Anterior cingulate cortex (tissue), 58 donors: ENCODE measurements at regions not wholly inside any gene's neighbourhood (a gene's known extent, or its start where the extent isn't known, plus 50 kb on each side); places are given as distances from the start of the nearest gene placed in this dataset.

Experiments
- DNase-seq, 58 donors: peaks; one replicate each; lab custom pipeline; 2025; lab: John Stamatoyannopoulos, UW

DNA sequence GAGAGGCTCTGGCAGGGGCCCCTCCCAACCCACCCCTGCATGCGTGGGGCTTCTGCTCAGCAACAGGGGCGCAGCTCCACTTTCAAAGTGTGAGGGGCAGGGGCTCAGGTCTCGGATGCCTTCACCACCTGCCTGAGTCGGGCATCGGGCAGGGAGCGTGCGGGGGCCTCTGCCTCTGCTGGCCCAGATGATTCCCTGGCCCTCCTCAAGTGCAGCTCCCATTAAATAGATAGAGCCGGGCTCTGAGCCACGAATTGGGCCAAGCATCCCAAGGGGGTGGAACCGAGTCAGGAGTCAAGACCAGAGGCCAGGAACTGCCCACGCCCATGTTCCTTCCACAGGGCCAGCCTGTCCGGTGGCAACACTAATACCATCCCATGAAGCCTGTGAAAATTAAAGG lies 108.9 kb upstream of the FAM20C start:
- DNase-seq = no peak

DNA sequence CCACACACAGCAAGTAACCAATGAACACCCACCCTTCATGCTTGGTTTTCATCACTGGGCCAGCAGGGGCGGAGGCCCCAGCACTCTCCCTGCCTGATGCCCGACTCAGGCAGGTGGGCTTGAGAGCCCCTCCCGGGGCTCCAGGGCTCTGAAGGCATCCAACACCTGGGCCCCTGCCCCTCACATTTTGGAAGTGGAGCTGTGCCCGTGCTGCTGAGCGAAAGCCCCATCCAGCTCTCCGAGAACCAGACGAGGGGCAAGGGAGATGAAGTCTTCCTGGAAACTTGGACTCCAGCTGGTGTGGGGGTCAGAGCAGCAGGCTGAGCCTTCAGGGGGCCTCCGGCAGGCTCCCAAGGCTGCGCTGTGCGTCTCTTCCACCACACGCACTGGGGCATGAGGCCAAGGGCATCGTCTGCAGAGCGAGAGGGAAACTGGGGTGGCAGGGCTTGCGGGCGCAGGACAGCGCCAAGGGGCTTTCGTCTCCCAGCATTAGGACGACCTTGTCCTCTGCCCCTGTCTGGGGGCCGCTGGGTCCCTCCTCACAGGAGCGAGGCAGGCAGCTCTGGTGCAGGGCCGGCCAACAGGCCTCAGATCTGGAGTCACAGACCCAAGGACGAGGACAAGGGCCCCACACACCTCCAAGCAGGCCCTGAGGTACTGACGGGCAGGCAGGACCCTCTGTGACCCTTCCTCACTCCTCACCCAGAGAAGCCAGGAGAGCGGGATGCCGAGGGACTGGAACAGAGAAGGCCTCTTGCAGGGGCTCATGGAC lies 108.3 kb upstream of the FAM20C start:
- no peak for DNase-seq

DNA sequence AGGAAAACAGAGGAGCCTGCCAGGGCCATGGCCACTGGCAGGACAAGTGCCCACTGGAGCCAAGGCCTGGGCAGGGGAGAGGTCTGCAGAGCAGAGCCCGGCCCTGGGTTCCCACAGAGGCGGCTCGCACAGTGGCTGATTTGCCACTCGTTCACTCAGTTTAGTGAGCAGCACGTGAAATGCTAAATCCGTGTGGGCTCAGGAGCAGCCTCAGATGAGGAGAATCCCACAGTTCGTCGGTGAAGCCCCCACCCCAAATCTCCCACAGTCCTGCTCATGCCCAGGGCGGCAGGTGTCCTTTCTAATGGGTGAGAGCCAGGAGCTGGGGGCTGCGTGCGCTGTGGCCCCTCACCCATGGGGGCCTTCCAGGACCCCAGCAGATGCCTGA lies 107.7 kb upstream of the FAM20C start:
- no peak for DNase-seq

DNA sequence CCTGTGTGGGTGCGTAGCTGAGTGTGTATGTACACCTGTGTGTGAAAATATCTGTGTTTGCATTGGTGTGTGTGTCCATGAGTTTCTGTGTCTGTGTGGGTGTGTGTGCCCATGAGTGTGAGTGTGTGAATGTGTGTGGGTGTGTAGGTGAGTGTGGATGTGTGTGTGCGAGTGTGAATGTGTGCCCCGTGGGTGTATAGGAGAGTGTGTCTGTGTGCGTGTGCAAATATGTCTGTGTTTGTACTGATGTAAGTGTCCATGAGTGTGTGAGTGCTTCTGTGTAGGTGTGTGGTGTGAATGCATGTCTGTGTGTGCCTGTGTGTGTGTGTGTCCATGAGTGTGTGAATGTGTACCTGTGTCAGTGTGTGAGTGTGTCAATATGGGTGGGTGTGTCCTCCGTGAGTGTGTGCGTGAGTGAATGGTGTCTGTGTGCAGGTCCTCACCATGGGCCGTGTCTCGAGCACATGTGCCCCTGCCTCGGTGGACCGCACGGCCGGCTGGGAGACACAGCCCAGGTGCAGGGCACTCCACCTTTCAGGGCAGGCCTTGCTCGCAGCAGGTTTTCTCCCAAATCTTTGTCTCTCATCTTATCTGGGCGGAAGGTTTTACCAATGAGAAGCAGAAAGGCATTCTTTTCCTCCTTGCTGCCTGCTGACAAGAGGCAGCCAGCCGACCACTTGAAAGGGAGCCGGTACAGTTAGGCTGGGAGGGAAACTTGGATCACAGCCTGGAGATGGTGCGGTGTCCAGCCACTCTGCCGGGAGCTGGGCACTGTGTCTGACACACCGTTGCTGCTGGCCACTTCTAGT lies 107.1 kb upstream of the FAM20C start:
- DNase-seq = no peak

DNA sequence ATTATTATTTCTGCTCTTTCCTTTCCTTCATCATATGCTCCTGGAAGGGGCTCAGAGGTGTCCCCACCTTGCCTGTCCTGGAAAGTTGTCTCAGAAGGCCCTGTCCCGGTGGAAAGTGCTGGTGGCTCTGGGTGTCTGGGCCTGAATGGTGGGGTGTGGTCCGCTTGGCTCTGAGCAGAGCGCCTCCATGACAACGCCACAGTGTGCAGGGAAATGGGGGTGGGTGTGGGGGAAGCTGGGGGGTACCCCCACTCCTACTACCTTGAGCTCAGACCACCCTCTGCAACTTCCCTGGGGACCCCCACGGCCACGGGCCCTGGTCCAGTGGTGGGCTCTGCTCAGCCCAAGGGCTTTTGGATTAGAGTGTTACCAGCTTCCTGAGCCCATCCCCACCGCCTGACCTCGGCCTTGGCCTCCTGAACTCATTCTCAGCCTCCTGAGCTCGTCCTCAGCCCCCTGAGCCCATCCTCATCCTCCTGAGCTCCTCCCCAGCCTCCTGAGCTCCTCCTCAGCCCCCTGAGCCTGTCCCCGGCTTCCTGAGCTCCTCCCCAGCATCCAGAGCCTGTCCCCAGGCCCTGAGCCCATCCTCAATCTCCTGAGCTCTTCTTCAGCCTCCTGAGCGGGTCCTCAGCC lies 106.4 kb upstream of the FAM20C start:
- DNase-seq = no peak

DNA sequence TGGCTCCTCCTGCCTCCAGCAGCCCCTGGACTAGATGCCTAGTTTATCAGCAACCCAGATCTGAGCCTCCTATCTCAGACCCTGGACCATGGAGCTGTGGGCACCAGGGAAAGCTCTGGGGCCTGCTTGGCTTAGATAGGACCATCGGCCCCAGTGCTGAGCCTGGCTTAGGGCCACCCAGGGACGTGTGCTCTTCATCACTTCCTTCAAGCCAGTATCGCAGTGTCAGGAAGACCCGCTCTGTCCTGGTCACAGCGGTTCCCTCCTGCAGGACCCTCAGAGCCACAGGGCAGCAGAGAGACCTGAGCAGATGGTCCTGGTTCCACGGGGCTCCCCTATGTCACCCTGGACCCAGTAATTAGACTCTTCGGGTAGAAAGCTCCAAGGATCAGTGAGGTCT lies 105.7 kb upstream of the FAM20C start:
- no peak for DNase-seq

DNA sequence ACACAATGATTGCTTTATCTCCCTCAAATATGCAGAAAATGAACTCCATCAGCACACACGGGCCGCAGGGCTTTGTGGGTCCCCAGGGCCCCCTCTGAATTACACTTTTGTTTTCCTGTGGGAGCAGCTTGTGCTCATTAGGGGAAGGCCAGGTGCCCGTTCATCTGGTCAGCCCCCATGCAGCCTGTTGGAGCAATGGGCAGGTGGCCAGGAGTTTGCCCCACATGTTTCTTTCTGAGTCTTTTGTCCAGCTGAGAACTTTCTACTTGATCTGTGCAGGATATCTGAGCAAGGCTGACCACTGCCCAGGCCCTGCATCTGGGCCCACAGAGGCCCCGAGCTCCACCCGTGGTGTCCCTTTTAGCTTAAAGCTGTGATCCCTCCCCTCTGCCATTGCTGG lies 105.3 kb upstream of the FAM20C start:
- DNase-seq = peak in 4 of 58 donors; percentile 20 to 35 (median 26)

DNA sequence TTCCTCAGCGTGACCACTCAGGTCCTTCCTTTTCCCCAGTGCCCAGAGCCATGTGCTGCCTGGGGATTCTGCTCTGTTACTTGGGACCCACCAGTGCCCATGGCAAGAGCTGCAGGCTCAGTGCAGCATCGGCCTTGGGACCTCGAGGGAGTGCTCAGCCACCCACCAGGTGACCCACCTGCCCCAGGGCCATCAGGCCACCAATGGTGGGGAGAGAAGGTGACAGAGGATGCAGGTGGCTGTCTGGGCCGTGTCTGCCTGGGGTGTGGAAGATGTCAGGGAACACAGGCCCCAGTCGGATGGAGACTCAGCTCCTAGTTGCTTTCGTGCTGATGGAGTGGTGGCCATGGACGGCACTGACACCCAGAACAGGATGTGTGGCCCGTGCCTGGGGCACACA lies 104.7 kb upstream of the FAM20C start:
- DNase-seq = no peak

DNA sequence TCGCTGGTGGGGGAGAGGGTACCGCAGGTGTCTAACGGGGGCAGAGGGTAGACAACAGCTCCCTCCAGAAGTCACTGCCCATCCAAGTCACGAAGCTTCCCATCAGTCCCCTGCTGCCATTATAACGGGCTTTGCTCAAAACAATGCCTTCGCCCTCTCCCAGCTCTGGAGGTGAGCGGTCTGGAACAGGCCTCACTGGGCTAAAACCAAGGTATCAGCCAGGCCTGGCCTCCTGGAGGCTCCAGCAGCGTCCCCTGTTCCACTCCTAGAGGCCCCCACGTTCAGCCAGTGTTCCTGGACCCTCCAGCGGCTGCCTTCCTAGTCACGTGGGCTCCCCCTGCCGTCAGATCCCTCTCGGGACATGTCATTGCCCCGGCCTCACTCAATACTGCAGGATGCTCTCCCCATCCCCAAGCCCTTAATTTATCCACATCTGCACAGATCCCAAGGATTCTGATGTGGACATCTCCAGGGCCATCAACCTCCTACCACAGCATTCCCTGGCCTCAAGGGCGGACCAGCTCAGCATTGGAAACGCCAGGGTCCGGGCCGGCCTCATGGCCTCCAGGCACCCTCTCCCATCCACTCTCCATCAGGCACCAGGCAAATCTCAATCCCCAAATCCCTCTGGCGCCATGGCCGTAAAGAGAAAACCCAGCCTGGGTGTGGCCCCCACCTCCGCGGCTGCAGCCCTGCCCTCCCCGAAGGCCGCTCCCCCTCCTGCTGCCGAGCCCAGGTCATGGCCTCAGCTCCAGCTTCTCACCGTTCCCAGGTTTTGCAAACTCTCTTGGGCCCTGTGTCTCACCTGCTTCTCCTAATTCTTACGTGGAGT lies 104.1 kb upstream of the FAM20C start:
- DNase-seq = no peak

DNA sequence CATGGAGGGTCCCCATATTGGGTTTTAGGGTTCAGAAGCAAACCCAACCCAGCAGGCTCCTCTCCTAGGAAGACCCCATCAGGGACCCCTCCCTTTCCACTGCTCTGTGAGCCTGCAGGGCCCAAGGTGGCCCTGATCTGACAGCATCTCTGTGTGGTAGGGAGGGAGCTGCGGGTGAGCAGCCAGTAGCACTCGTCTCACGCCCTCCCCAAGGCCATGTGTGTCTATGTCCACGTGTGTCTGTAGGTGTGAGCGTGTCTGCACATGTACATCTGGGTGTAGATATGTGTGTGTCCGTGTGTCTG lies 103.5 kb upstream of the FAM20C start:
- no peak for DNase-seq

DNA sequence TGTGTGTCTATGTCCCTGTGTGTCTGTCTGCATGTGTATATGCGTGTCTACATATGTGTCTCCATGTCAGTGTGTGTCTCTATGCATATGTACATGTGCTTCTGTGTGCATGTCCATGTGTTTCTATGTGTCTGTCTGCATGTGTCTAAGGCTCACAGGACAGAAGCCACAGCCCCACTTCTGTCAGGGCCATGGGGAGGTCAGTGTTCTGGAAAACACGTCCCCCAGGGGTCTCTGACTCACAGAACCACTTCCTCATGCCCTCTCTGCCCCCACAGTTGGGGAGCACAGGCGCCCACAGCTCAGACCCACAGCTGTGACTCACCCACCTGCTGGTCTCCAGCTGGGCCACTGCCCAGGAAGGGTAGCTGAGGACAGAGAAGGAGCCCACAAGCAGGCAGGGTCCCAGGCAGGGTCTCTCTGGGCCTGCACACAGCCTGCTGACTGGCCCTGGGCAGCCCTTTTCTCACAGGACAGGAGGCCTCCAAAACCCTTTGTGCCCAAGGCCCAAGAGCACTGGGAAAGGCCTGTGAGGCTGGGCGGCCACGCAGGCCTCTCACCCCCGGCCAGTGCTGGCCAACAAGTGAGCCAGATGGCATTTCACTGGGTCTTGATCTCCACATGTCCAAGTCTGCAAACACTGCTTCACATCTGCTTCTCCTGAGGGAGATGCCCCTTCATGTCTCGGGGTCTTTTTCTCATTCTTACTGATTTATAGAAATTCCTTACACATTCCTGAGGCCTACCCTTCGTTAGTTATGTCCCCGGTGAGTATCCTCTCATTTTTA lies 102.9 kb upstream of the FAM20C start:
- DNase-seq = no peak

DNA sequence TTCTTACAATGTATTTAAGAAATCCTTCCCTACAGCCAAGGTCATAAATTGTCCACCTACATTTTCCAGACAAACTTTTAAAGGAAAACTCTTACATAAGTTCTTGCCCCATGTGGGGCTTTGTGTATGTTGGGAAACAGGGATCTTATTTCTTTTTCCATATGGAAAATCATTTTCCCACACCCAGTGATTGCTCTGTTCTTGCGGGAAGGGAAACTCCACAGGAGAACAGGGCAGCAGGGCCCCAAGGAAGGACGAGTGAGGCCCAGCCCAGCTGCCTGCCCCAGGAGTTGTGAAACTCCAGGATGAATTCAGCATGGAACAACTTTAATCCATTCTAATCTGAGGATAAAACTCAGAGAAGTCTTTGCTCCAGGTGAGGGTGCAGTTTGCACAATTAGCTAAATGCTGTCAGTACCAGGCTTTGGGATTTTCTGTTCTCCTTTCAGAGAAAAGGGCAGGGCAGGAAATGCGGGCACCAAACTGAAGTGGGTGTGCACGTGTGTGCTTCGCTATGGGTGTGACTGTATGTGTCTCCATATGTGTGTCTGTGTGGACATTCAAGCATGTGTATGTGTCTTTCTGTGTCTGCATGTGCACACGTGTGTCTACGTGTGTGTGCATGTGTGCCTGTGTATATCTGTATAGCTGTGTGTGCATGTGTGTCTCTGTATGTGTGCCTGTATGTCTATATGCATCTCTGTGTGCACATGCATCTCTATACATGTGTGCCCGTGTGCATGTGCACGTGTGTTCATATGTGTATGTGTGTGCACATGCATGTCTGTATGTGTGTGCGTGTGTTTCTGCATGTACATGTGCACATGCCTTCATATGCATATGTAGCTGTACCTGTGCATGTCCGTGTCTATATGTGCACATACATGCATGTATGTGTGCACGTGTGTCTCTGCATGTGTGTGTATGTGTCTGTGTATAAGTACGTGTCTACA lies 102.0 kb upstream of the FAM20C start:
- no peak for DNase-seq

DNA sequence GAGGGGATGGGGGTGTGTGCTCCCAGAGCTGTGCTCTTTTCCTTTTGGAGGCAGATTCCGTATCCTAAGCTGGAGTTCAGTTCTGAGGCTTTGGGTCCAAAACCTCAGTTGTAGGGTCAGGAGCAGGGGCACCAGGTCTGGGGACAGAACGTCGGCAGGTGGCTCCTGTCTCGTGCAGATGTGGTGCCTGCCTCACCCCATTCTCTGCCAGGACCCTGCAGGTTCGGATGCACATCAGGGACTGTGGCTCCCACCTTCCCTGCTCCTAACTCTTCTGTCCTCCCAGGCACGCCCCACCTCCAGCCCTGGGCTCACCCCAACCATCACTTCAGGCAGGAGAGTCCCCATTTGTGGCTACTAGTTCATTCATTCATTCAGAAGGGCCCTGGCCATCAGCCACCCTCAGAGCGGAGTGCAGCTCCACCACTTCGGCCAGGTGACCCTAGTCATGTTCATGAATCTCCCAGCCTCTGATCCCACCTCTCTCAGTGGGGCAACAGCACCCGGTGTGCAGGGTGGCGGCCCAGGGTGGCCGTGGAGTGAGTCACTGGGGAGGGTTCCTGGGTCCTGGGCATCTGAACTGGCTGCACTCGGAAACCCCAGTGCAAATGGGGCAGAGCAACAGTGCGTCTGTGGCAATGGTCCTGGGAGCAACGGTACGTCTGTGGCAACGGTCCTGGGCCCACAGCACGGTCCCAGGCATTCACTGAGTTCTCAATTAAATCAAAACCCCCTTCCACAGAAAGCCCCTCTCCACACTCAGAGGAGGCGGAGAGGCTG lies 100.8 kb upstream of the FAM20C start:
- no peak for DNase-seq

DNA sequence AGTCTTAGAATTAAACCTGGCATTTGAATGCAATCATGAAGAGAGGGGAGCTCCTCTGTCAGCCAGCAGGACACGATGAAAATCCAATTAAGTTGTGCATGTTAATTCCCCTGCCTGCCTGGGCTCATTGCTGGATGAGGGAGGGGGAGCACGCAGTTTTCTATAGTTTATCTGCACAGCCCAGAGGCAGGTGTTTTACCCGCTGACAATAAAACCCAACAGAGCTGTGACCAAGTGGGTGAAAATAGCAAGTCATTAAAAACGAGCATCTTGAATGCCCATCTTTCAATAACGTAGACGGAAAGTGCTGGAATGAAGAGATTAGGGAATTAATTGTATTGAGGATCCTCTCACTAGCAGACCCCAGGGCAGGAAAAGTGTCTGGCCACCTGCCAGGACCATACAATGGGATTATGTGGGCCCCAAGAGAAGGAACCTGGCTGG lies 100.1 kb upstream of the FAM20C start:
- DNase-seq = no peak

DNA sequence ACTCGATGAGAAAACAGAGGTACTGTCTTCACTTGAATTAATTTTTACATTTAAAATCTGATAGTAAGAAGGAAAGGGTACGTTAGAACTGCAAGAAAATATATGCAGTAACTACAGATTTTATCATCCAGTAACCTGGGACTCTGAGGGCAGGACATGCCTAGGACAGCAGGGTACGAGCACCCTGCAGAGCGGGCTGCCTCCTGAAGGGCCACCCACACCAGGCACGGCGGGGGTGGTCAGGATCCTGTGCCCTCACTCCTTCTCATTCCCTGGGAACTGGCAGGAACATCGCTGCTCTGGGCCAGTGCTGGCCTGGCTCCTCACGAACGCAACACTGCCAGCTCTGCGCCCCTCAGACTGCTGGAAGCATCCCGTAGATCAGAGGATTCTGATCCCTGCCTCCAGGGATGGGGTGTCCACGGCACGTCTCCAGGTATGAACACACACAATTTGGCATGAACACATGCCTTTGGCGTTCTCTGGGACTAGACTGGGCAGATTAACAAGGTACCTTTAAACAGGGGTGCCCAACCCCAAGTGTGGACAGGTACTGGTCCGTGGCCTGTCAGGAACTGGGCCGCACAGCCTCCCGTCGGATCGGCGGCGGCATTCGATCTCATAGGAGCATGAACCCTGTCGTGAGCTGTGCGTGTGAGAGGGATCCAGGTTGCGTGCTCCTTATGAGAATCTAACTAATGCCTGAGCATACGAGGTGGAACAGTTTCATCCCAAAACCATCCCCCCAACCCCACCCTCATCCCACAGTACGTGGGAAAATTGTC lies 99.3 kb upstream of the FAM20C start:
- DNase-seq = no peak

DNA sequence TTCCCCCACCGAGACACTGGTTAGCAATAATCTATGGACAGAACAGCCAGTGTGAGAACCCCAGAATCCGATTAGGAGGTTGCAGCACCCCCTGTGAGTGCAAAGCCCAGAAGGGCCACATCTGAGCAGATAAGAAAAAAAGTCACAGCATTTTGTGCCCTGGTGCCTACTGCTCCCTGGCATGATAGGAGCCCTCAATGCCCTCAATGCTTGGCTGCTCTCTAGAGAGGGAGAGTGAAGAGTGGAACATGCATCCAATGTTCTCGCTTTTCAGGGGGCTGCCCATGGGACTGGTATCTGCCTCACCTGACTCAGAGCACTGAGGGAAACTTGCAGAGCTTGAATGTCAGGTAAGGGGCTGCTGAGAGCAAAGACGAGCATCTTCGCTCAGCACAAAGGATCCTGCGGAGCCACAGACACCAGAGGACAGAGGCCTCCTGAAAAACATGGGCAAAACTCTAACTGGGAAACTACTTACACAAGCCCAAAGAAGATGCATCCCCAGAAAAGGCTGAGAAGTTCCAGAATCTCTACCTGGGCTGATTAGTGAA lies 98.0 kb upstream of the FAM20C start:
- no peak for DNase-seq
